ENCODE measurements at regions not wholly inside any gene's neighbourhood (a gene's known extent, or its start where the extent isn't known, plus 50 kb on each side); places are given as distances from the start of the nearest gene placed in this dataset.

GRCh38 chr1:194517567-194517966 lies 1331.2 kb upstream of the B3GALT2 start:
- TF ChIP-seq, protein P1, sequence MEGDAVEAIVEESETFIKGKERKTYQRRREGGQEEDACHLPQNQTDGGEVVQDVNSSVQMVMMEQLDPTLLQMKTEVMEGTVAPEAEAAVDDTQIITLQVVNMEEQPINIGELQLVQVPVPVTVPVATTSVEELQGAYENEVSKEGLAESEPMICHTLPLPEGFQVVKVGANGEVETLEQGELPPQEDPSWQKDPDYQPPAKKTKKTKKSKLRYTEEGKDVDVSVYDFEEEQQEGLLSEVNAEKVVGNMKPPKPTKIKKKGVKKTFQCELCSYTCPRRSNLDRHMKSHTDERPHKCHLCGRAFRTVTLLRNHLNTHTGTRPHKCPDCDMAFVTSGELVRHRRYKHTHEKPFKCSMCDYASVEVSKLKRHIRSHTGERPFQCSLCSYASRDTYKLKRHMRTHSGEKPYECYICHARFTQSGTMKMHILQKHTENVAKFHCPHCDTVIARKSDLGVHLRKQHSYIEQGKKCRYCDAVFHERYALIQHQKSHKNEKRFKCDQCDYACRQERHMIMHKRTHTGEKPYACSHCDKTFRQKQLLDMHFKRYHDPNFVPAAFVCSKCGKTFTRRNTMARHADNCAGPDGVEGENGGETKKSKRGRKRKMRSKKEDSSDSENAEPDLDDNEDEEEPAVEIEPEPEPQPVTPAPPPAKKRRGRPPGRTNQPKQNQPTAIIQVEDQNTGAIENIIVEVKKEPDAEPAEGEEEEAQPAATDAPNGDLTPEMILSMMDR (IDR thresholded peaks at IDR 0.05; ENCODE audit: control extremely low read depth, extremely low read depth, low read depth, missing control alignments): no peak
- POLR2A ChIA-PET: no interaction called here
- DNase-seq (ENCODE audit: extremely low spot score): no peak

DNA sequence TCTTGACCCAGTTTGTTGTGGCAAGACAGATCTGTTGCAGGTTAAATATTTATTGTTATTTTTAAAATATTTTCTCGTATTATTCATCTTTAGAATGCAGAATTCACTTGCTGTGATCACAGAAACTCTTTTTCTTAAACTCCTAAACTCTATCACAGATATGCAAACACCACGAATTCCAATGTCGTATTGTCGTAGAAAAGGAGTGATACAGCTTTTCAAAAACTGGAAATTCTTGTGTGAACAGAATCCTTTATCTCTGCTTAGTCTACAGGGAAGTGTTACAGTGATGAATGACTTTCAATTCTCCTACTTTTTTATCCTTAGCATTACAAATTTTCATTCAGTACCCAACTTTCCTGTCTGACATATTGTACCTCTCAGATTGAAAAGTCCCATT lies 1329.5 kb upstream of the B3GALT2 start:
- DNase-seq (ENCODE audit: extremely low spot score): no peak
- TF ChIP-seq, protein P1 (IDR thresholded peaks at IDR 0.05; ENCODE audit: control extremely low read depth, extremely low read depth, low read depth, missing control alignments): no peak
- POLR2A ChIA-PET: no interaction called here
- CTCF ChIA-PET: no interaction called here

More at GRCh38 chr1:194517567-194517966, 1331.2 kb upstream of the B3GALT2 start:
- CTCF ChIA-PET: no interaction called here

DNA sequence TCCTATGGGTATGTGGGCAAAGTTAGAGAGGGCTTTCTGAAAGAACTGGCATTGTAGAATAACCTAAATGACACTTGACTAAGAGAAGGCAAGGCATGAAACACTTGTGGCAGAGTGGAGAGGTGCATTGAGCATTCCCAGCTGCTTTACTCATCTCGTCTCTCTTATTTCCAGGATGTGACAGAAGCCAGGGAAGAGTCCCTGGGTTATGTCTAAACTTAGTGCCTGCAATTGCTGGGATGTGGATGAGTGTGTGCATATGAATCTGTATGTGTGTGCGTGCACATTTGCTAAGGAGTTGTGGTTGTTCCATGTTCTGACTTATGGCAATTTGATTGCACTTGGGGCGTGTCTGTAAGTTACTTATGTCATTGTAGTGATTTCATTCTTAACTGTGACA lies 1326.5 kb upstream of the B3GALT2 start:
- ChIA-PET POLR2A (no interaction called here), CTCF (interaction anchor here (1.2 kb wide), 1 partner anchor 9 kb away, joined by 3 read pairs; no protein-coding TSS in a partner anchor)
- DNase-seq (ENCODE audit: extremely low spot score): no peak
- TF ChIP-seq, protein P1 (IDR thresholded peaks at IDR 0.05; ENCODE audit: control extremely low read depth, extremely low read depth, low read depth, missing control alignments): no peak

DNA sequence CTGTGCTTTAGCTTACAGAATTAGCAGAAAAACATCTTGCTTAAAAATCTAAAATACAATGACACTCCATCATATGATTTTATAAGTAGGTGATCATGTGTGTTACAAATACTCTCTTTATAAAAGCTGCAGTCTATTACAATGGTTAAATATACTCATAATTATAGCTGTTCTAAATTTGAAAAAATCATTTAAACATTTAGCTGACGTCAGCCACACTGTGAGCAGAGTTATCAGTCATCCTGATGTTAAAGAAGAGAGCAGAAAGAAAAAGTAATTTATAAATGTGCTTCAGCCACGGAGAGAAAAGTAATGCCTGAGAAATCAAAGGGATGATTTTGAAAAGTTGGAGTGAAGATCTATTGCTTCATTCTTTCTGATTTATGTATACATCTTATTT lies 1325.9 kb upstream of the B3GALT2 start:
- CTCF ChIA-PET: interaction anchor here (1.2 kb wide), 1 partner anchor 8 kb away, joined by 3 read pairs; no protein-coding TSS in a partner anchor
- TF ChIP-seq, protein P1 (IDR thresholded peaks at IDR 0.05; ENCODE audit: control extremely low read depth, extremely low read depth, low read depth, missing control alignments): no peak
- POLR2A ChIA-PET: no interaction called here
- DNase-seq (ENCODE audit: extremely low spot score): no peak

GRCh38 chr1:194503209-194503608 lies 1316.8 kb upstream of the B3GALT2 start:
- CTCF ChIA-PET: no interaction called here
- TF ChIP-seq, protein P1 (IDR thresholded peaks at IDR 0.05; ENCODE audit: control extremely low read depth, extremely low read depth, low read depth, missing control alignments): no peak
- POLR2A ChIA-PET: no interaction called here
- DNase-seq (ENCODE audit: extremely low spot score): peak; percentile 3

DNA sequence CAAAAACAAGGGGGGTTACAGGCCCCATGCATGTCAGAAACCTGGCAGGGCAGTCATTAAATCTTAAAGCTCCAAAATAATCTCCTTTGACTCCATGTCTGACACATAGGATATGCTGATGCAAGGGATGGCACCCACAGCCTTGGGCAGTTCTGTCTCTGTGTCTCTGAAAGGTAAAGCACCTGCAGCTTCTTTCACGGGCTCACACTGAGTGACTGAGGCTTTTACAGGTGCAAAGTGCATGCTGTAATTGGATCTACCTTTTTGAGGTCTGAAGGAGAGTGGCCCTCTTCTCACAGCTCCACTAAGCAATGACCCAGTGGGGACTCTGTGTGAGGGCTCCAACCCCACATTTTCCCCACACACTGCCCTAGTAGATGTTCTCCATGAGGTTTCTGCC lies 1309.0 kb upstream of the B3GALT2 start:
- TF ChIP-seq, protein P1 (IDR thresholded peaks at IDR 0.05; ENCODE audit: control extremely low read depth, extremely low read depth, low read depth, missing control alignments): no peak
- CTCF ChIA-PET: no interaction called here
- DNase-seq (ENCODE audit: extremely low spot score): no peak
- POLR2A ChIA-PET: no interaction called here

GRCh38 chr1:194487172-194487571 lies 1300.8 kb upstream of the B3GALT2 start:
- CTCF ChIA-PET: no interaction called here
- no peak for DNase-seq (ENCODE audit: extremely low spot score)
- TF ChIP-seq, protein P1 (IDR thresholded peaks at IDR 0.05; ENCODE audit: control extremely low read depth, extremely low read depth, low read depth, missing control alignments): no peak
- POLR2A ChIA-PET: no interaction called here

Measured in GM10248 (cell line).